Ishikawa (cell line): ENCODE measurements at regions not wholly inside any gene's neighbourhood (a gene's known extent, or its start where the extent isn't known, plus 50 kb on each side); places are given as distances from the start of the nearest gene placed in this dataset.

ENCODE experiments used
- CEBPB ChIP-seq: IDR thresholded peaks from 2 replicates; pipeline ENCODE4 v1.6.1; 2012
- CREB1 ChIP-seq: IDR thresholded peaks from 2 replicates; pipeline ENCODE4 v1.6.1; 2012; ENCODE audit warnings: low read depth
- EP300 ChIP-seq: IDR thresholded peaks from 2 replicates; pipeline ENCODE4 v1.6.1; 2012; ENCODE audit warnings: borderline replicate concordance
- TAF1 ChIP-seq: IDR thresholded peaks from 2 replicates; pipeline ENCODE4 v1.6.1; 2012; ENCODE audit warnings: low read depth, mild to moderate bottlenecking
- TCF12 ChIP-seq: IDR thresholded peaks from 2 replicates; pipeline ENCODE4 v1.6.1; 2012; ENCODE audit warnings: low read depth
- TEAD4 ChIP-seq: IDR thresholded peaks from 2 replicates; pipeline ENCODE4 v1.6.1; 2012
- TF ChIP-seq, protein P1 (sequence below): IDR thresholded peaks from 2 replicates; pipeline ENCODE4 v1.6.1; 2012; ENCODE audit warnings: low read depth, mild to moderate bottlenecking

DNA sequence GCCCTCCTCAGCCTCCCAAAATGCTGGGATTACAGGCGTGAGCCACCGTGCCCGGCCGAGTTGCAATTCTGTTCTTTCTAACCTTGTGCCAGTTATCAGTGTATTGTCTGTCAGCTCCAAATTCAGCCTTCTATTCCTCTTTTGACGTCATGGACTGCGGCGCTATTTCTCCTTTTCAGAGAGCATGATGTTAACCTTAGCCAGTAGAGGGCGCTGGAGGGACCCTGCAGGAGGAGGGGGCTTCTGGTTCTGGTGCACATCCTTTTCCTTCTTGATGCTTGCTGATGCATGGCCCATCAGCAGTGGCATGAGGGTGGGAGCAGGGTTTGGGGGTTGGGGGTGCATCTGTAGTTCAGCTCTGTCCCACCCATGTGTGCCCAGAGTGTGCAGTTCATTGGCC lies 179.3 kb upstream of the RMST start:
- TF ChIP-seq CREB1 (no peak), CEBPB (no peak), TCF12 (no peak), EP300 (no peak), TEAD4 (no peak), TAF1 (no peak)
- TF ChIP-seq, protein P1, sequence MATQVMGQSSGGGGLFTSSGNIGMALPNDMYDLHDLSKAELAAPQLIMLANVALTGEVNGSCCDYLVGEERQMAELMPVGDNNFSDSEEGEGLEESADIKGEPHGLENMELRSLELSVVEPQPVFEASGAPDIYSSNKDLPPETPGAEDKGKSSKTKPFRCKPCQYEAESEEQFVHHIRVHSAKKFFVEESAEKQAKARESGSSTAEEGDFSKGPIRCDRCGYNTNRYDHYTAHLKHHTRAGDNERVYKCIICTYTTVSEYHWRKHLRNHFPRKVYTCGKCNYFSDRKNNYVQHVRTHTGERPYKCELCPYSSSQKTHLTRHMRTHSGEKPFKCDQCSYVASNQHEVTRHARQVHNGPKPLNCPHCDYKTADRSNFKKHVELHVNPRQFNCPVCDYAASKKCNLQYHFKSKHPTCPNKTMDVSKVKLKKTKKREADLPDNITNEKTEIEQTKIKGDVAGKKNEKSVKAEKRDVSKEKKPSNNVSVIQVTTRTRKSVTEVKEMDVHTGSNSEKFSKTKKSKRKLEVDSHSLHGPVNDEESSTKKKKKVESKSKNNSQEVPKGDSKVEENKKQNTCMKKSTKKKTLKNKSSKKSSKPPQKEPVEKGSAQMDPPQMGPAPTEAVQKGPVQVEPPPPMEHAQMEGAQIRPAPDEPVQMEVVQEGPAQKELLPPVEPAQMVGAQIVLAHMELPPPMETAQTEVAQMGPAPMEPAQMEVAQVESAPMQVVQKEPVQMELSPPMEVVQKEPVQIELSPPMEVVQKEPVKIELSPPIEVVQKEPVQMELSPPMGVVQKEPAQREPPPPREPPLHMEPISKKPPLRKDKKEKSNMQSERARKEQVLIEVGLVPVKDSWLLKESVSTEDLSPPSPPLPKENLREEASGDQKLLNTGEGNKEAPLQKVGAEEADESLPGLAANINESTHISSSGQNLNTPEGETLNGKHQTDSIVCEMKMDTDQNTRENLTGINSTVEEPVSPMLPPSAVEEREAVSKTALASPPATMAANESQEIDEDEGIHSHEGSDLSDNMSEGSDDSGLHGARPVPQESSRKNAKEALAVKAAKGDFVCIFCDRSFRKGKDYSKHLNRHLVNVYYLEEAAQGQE: no peak
